ENCODE measurements at regions not wholly inside any gene's neighbourhood (a gene's known extent, or its start where the extent isn't known, plus 50 kb on each side); places are given as distances from the start of the nearest gene placed in this dataset.

DNA sequence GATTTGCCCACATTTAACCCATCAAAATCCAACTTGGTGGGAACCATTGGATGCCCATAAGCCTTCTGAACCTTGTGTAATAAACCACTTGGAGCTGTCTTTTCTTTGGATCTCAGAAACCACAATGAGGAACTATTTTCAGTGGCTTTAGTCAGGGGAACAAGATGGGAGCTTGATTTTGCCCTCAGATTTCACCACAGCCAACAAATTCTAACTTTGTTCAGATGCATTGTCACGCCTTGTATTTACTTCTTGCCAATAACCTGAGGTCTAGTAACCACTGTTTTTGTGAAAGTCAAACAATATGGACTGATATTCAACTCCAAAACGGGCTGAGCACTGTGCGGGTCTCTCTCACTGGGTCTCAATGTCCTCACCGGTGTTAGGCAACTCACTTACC, 508.2 kb downstream of the TNS1 start:
- in situ Hi-C loops (cut with HindIII; ENCODE audit: low sequenced_read_pairs), result loop anchor here (5.0 kb wide), 1 partner anchor 57 kb away; no protein-coding TSS in a partner anchor

DNA sequence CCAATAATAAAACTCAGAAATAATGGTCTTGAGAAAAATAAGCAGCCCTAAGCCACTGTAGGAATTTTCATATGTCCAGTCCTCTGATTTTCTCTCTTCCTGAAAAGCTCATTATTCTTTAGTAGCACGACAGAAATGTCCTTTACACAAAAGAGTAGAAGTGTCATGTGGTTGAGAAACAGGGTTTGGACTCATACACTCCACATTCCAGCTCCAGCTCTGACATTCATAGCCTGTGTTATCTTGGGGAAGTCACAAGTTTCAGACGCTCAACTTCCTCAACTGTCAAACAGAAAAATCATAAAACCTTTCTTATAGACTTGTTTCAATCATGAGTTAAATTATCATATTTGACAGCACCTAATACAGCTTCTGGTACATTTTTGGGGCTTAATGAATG, 511.5 kb downstream of the TNS1 start:
- in situ Hi-C loops (cut with HindIII; ENCODE audit: low sequenced_read_pairs), result loop anchor here (5.0 kb wide), 1 partner anchor 54 kb away; no protein-coding TSS in a partner anchor

DNA sequence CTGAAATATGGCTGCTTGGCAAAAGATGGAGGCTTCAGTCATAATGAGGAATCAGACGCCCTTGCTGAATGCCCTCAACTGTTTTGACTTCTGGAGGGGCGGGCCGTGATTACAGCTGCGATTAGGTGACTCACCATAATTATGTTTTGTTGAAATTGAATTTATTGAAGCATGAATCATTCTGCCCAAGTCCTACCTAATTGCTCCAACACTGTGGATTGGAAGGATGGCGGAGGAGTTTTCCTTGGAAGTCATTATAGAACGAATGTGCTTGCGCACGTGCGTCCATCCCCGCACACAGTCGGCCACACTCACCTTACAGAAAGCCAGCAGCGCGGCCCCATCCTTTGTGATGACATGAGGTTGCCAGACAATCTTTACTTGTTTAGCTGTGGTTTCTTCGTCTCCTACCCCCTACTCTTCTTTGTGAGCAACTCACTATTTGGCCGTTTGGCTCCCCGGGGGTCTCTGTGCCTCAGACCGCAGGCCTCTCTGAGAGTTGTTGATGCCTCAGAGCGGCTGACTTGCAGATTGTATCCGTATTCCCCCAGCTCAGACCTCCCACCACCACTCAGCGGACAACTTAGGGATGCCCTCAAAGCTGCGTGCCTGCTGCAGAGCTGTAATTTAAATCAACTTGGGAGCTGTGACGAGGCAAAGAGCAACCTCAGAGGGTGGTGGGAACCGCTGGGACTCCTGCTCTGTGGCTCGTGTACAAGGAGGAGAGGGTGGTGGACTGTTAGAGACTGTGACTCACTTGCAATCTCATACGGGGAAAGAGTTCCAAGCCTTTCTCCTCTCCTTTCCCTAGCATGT, 513.4 kb downstream of the TNS1 start:
- in situ Hi-C loops (cut with HindIII; ENCODE audit: low sequenced_read_pairs), result no loop called here

DNA sequence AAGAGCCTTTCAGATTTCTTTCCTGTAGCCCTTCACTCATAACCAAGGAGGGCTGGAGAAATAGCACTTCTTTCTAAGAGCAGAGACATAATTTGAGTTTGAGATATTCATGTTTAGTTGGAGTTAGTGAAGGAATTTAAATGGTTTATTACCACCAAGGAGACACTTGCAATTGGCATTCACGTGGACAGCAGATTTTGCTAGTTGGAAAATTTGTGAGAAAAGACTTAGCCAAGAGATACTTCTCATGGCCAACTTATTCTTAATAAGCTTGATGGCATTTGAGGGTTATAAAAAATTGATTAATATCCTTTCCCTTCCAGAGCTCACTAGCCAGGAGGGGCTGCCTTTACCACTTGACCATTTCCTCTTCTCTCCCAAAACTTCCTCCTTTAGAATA, 518.7 kb downstream of the TNS1 start:
- in situ Hi-C loops (cut with HindIII; ENCODE audit: low sequenced_read_pairs), result no loop called here

DNA sequence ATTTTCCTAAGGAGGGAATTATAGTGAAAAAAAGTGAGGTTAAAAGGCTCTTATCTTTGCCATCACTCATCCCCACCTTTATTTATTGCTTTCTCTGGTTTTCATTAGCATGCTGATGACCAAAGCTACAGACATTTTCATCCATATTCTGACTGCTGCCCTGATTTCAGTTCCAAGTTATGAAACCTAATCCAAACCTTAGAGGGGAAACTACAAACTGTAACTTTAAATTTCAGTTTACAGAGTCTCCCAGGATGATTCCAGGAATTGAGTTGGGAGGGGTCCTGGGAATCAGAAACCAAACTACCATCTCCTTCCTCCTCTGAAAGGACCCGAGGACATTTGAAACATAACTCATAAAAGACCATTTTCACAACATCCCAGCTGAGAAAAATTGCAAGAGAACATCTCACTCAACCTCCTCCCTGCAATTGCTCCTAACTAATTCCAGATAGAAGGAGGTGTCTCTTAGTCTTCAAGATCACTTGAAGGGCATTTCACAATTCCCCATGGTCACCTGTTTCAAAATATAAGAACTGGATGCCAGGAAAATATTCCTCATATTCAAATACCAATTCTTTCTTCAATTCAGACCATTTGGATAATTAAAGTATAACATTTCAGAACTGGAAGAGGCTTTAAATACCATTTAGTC, 520.6 kb downstream of the TNS1 start:
- in situ Hi-C loops (cut with HindIII; ENCODE audit: low sequenced_read_pairs), result no loop called here

DNA sequence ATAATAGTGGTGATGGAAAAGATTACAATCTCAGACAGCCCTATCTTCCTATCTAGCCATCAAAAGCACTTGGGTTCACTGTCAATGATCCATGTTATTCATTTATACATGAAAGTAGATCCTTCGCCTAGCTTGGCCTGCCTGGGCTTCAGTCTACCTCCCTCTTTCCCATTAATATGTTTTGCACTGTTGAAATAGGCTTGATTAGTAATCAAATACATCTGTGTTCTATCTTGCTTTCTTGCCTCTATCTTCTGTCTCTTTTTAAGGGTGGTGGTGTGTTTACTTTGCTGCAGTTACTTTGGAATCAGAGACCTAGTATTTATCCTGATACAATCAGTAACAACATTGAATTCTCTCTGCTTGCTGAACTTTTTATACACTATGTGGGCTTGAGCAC, 521.2 kb downstream of the TNS1 start:
- in situ Hi-C loops (cut with HindIII; ENCODE audit: low sequenced_read_pairs), result no loop called here

DNA sequence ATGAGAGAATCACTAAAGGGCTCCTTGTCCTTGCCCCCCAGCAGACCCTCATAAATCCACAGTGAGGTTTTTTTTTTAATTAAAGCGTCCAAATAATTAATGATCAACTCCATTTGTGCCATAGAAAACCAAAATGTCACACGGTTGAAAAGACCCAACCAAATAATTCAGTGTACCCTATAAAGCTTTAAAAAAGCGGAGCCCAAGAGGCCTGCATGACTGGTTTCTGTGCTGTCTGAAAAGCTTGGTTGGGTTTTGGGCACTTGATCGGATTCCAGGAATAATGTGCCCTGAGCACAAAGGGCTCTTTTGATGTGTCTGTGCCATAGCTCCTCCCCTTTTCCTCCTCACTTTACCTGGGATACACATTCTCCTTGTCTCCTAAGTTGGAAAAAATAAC, 523.2 kb downstream of the TNS1 start:
- in situ Hi-C loops (cut with HindIII; ENCODE audit: low sequenced_read_pairs), result loop anchor here (5.0 kb wide), 1 partner anchor 73 kb away; no protein-coding TSS in a partner anchor

DNA sequence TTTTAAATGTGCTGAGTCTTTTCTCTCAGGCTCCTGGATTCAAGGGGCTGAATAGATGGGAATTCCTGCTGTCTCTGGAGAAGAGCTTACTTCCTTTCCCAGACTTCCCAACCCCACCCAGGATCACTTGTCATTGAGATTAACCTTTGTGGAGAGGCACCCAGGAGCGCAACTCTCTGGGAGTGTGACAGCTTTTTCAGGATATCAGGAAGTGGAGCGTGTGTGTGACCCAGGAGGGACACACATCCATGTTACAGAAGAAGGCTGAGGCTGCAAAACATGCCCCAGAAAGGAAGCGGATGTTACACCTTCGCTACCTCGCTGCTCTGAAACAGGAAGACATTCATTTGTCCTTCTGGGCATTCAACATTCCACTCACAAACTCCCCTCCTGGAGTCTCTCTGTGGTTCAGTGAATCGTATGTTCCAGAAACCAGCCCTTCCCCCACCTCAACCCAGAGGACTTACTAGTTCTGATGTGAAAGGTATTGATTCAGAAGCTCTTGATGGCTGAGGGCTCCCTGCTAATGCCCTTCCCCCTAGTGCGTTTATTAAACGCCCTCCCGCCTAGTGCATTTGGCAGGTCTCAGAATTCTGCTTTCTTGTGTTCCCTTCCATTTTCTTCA, 523.9 kb downstream of the TNS1 start:
- in situ Hi-C loops (cut with HindIII; ENCODE audit: low sequenced_read_pairs), result loop anchor here (5.0 kb wide), 1 partner anchor 73 kb away; no protein-coding TSS in a partner anchor

DNA sequence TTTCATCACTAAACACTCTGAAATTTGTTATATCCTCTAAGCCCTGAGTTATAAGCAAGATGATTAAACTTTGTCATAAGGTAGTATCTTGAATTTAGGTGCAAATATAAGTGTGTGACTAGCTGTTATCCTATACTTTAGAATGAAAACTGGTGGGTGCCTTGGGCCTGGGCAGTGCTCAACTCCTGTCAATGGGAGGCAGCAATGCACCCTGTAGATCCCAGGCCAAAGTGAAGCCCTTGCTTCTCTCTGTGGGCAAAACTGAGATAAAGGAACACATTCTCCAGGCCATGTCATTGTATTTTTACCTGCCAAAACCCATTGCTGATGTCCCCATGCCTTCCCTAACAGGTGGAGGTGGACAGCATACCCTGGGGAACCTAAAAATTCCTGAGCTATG, 525.2 kb downstream of the TNS1 start:
- in situ Hi-C loops (cut with HindIII; ENCODE audit: low sequenced_read_pairs), result loop anchor here (5.0 kb wide), 1 partner anchor 75 kb away; no protein-coding TSS in a partner anchor

DNA sequence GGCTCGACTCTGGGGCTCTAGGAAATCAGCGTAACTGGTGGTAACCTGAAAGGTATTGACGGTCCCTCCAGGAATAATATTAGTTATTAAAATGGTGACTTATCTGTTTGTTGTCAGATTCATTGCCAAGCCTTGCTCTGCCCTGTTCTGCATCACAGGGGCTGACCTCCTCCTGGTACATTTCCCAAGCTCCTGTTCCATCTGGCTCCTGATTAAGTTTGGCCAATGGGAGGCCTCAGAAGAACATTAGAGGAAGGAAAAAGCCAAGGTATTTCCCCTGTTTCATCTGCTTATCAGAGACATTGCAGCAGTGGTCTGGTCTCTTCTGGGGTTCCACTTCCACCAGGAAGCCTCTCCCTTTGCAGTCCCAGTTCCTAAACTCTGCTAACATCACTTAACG, 527.0 kb downstream of the TNS1 start:
- in situ Hi-C loops (cut with HindIII; ENCODE audit: low sequenced_read_pairs), result loop anchor here (5.0 kb wide), 1 partner anchor 77 kb away; no protein-coding TSS in a partner anchor

DNA sequence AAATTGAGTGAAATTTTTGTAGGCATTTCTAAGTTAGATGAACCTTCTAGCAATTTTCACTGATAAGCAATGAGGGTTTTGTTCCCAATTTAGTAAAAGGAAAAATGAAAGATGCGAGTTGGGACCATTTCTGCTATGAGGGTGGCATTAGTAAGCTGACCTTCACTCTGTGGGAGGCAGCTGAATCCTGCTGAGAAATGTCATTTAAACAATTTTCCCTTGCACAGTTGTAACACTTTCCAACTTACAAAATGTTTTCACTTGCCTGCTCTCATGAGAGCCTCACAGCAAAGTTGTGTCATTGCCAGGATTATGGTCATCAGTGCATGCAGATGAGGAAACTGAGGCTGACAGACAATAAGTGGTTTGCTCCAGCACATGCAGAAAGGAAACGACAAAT, 527.7 kb downstream of the TNS1 start:
- in situ Hi-C loops (cut with HindIII; ENCODE audit: low sequenced_read_pairs), result loop anchor here (5.0 kb wide), 1 partner anchor 77 kb away; no protein-coding TSS in a partner anchor

DNA sequence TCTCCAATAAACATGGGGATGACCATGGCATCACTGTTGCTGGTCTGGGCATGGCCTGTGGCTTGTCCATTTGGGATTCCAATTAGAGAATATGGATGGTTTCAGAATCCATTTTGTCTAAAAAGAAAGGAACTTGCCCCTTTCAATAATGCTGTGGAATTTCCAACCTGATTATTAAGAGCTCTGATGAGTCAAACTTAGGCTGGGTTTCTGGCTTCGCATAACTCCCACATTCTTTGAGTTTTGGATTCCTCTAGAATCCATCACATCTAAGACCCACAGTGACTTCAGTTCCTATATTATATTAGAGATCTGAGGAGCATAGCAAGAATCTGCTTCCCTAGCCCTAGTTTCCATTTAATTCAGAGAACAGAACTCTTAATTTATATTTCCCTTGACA, 531.5 kb downstream of the TNS1 start:
- in situ Hi-C loops (cut with HindIII; ENCODE audit: low sequenced_read_pairs), result no loop called here

DNA sequence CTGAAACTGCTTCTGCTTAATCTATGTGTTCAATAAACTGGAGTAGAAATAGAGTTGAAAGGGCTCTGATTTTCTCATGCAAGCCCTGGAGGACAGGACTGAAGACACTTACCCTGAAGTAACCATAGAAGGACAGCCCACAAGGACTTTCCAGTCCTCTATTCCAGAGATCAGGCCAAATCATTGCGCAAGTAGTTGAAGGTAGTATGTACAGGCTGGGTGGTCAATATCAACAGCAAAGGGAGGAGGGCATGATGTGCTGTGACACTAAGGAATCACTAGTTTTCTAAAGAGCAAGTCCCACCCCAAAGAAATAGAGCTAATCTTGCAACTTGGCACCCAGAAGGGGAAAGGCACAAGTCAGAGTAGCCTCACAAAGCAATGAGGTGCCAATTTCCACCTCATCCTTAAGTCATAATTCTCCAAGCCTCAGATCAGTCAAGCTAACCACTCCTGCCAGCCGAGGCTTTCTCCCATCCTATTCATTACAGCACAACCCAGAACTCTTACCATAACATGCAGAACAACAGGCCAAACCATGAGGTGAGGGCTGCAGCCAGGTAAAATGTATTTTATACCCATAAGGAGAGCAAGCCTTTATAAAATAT, 533.5 kb downstream of the TNS1 start:
- in situ Hi-C loops (cut with HindIII; ENCODE audit: low sequenced_read_pairs), result no loop called here

DNA sequence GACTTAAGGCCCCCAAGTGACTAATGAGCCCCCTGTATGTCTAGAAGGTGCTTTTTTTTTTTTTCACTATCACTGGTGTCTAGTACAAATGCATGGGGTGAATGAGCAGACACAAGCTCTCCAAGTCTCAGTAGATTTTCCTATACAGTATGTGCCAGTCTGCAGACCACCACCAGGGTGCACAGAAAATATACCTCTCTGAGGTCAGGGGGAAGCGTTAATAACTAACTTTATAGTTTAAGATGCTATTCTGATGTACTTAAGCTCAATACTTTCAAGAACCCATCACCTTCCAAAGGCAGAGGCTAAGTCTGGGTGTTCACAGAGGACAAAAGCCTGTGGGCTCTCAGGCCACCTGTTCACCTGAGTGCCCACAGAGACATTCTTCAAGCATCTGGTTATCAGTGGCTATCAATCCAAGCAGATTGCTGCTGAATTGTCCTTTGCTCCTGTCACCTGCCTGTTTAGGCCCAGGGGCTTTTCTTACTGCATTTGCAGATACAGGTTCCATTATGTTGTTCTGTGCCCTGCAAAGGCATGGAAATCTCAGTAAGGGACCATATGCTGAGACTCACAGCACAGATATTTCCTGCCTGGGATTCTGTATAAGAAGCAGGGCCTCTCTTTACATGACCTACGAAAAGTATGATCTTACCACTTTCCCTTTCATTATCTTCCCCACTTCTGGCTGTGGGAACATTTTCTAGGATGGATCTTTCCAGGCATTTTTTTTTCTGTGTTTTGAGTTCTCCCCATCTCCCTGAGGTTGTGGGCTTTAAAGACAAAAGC, 534.6 kb downstream of the TNS1 start:
- in situ Hi-C loops (cut with HindIII; ENCODE audit: low sequenced_read_pairs), result no loop called here

DNA sequence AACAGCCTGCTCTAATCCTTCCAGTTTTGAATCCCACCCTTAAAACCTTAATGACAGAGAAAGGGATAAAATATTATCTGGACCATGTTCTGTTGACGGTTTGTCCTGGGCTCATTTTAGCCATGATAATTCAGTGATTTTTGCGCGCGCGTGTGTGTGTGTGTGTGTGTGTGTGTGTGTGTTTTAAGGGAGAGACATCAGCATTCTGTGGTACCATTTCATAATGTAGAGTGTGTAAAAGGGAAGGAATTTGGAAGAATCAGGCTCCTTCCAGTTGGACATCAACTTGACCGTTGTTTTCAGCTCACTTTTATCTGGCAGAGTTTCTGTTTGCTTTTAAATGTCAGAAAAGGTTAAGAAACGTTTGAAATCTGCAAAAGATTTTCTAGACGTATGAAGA, 535.5 kb downstream of the TNS1 start:
- in situ Hi-C loops (cut with HindIII; ENCODE audit: low sequenced_read_pairs), result no loop called here

DNA sequence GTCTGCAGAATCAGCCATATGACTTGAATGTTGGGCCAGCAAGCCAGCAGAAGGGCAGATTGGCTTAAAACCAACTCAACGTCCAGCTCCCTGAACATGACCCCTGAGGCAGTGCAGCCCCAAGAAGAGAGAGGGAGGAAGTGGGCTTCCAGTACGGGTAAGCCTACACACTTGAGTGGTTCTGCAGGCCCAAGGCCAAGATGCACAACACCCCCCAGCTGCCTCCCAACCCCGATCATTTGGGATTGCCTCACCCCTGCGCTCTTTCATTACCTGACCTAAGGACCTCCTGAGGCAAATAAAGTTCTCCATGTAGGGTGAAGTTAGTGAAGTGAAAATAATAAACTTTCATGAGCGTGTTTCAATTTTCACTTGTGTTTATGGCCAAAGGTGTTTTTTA, 536.0 kb downstream of the TNS1 start:
- in situ Hi-C loops (cut with HindIII; ENCODE audit: low sequenced_read_pairs), result no loop called here

DNA sequence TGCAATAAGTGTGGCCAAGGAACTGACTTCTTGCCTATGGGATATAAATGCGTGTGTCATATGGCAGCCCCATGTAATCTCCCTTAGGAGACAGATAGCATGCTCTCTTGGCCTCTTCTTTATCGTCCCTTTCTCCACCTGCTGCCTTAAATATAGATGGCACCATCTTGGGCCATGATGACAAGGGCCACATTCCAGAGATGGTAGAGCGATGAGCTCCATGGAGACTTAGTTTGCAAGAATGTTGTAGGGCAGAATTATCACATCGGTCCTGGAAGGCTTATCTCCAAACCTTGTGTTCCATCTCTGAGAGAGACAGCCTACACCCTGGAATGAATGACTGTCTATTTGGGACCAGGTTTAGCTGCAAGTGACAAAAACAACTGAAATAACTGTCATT, 536.7 kb downstream of the TNS1 start:
- in situ Hi-C loops (cut with HindIII; ENCODE audit: low sequenced_read_pairs), result no loop called here

DNA sequence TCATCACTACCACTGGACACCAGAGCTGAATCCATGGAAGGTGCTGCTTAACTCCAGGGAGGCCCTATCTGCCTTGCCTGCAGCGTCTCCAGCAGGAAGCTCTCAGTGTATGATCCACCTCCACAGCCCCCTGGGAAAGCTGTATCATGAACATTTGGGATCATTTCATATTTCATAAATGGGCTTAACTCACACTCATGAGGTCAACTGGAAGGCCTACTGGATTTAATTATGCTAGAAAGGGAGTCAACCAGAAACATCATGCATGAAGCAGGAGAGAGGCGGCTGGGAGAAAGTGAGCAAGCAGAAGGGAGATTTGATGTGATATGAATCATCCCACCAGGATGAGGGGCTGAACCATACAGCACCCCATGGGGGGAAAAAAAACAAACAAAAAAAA, 537.7 kb downstream of the TNS1 start:
- in situ Hi-C loops (cut with HindIII; ENCODE audit: low sequenced_read_pairs), result no loop called here

DNA sequence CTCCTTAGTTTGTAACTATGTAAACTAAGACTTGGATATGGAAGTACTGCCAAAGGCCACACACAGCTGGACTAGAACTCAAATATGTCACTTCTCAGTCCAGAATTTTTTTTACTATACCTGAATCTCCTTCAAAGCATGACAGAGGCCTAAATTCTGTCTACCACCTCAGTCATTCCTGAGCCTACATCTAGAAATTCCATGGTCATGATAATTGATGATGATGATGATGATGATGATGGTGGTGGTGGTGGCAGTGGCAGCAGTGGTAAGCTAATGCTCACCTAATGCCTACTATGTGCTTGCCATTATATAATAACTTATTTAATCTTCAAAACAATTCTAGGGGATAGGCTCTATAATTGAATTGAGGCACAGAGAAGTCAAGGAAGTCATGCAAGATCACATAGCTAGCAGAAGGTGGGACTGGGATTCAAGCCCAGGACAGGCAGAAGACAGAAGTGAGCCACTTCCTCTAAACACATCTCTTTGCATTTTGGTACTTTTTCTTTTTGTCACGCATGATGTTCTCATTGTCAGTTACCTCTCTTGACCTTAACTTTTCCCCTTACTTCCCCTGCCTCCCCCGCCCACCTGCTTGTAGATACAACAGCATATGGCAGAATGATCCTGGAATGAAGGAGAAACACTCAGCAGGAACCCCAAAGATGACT, 539.3 kb downstream of the TNS1 start:
- in situ Hi-C loops (cut with HindIII; ENCODE audit: low sequenced_read_pairs), result no loop called here

DNA sequence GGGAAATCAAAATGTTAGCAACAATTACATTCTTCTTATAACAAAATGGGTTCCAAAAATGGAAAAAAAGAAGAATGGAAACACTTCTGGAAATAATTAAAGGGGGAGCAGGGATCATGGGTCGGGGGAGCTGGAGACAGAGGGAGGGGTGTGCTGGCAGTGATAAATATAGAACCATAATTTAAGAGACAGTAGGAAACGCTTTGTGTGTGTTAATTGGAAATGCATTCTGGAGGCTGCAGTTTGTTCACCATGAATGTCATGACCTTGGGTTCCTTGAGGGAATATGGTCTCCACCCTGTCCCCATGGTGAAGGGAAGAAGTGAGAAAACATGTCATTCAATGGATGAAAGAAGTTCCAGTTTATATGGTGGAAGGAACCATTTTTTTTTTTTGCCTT, 540.7 kb downstream of the TNS1 start:
- in situ Hi-C loops (cut with HindIII; ENCODE audit: low sequenced_read_pairs), result no loop called here

Data from endothelial cell of hepatic sinusoid (primary cell).